NCI-H2227 (cell line): ENCODE measurements at regions not wholly inside any gene's neighbourhood (a gene's known extent, or its start where the extent isn't known, plus 50 kb on each side); places are given as distances from the start of the nearest gene placed in this dataset.

ENCODE experiments used
- DNase-seq: peaks from one replicate; lab custom pipeline; 2025; ENCODE audit not compliant: unreplicated experiment; lab: John Stamatoyannopoulos, UW

- DNase-seq: peak; percentile 94
Measured at GRCh38 chr6:71420693-71421328, 132.2 kb downstream of the OGFRL1 start.

GRCh38 chr6:71421611-71422010 lies 133.0 kb downstream of the OGFRL1 start:
- no peak for DNase-seq

- no peak for DNase-seq
Measured at GRCh38 chr6:71430018-71430417, 141.4 kb downstream of the OGFRL1 start.

GRCh38 chr6:71433441-71433840 lies 144.8 kb downstream of the OGFRL1 start:
- no peak for DNase-seq

- peak; percentile 4 for DNase-seq
Measured at GRCh38 chr6:71444222-71444621, 155.6 kb downstream of the OGFRL1 start.

- no peak for DNase-seq
Measured at GRCh38 chr6:71446057-71446456, 157.4 kb downstream of the OGFRL1 start.

GRCh38 chr6:71446470-71446869 lies 157.9 kb downstream of the OGFRL1 start:
- no peak for DNase-seq

GRCh38 chr6:71452697-71453370 lies 164.2 kb downstream of the OGFRL1 start:
- DNase-seq: no peak

- DNase-seq: no peak
Measured at GRCh38 chr6:71453371-71453706, 164.7 kb downstream of the OGFRL1 start.

- DNase-seq: no peak
Measured at GRCh38 chr6:71454056-71454455, 165.4 kb downstream of the OGFRL1 start.

- no peak for DNase-seq
Measured at GRCh38 chr6:71457929-71458328, 169.3 kb downstream of the OGFRL1 start.

GRCh38 chr6:71459162-71459561 lies 170.6 kb downstream of the OGFRL1 start:
- no peak for DNase-seq

- DNase-seq: no peak
Measured at GRCh38 chr6:71460933-71461332, 172.3 kb downstream of the OGFRL1 start.

GRCh38 chr6:71463061-71463460 lies 174.4 kb downstream of the OGFRL1 start:
- no peak for DNase-seq

GRCh38 chr6:71465096-71465495 lies 176.5 kb downstream of the OGFRL1 start:
- DNase-seq: no peak

- DNase-seq: no peak
Measured at GRCh38 chr6:71466362-71466761, 177.8 kb downstream of the OGFRL1 start.

- no peak for DNase-seq
Measured at GRCh38 chr6:71468038-71468437, 179.4 kb downstream of the OGFRL1 start.

GRCh38 chr6:71468841-71469700 lies 180.5 kb downstream of the OGFRL1 start:
- DNase-seq: no peak

GRCh38 chr6:71471718-71472117 lies 183.1 kb downstream of the OGFRL1 start:
- no peak for DNase-seq

GRCh38 chr6:71473926-71474325 lies 185.3 kb downstream of the OGFRL1 start:
- no peak for DNase-seq

- no peak for DNase-seq
Measured at GRCh38 chr6:71474942-71475341, 186.3 kb downstream of the OGFRL1 start.

GRCh38 chr6:71476371-71476770 lies 187.8 kb downstream of the OGFRL1 start:
- no peak for DNase-seq
